ES-I3 (cell line): ENCODE measurements at regions not wholly inside any gene's neighbourhood (a gene's known extent, or its start where the extent isn't known, plus 50 kb on each side); places are given as distances from the start of the nearest gene placed in this dataset.

Experiments
- H3K36me3 ChIP-seq: 2 replicates; pipeline ENCODE4 v1.6.1; 2013; ENCODE audit warnings: mild to moderate bottlenecking, low read length, control low read depth, moderate library complexity; ENCODE audit not compliant: insufficient read depth
- H3K4me1 ChIP-seq: 2 replicates; pipeline ENCODE4 v1.6.1; 2013; ENCODE audit warnings: mild to moderate bottlenecking, control low read depth, low read length; ENCODE audit not compliant: insufficient read depth
- H3K9ac ChIP-seq: 2 replicates; pipeline ENCODE4 v1.6.1; 2013; ENCODE audit warnings: low read depth, mild to moderate bottlenecking, low read length, moderate library complexity
- H3K9me3 ChIP-seq: 2 replicates; pipeline ENCODE4 v1.6.1; 2013; ENCODE audit warnings: mild to moderate bottlenecking, low read length, moderate library complexity; ENCODE audit not compliant: control insufficient read depth, insufficient read depth

DNA sequence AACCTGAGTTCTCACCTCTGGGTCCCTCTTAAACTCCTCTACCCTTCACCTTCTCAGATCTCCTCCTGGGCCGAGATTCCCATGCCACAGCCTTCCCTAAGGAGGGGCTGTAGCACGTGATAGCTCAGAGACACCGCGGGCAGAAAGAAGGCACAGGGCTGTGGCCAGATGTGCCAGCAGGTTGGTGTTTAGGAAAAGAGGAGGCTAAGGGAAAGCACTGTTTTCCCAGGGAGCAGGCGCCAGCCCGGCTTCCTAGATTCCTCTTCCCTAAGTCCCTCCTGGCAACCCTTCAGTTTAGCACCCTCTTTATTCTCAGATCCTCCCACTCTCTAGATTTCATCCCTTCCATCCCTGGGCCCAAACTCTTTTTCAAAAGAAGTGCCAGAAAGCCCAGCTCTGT lies 59.4 kb upstream of the CCNG1 start:
- Histone ChIP-seq H3K36me3 (no peaks in the 10 kb centered on the region), H3K9me3 (no peaks in the 10 kb centered on the region), H3K4me1 (peaks cover 31% of the 10 kb centered on the region), H3K9ac (no peak overlapping the region)

DNA sequence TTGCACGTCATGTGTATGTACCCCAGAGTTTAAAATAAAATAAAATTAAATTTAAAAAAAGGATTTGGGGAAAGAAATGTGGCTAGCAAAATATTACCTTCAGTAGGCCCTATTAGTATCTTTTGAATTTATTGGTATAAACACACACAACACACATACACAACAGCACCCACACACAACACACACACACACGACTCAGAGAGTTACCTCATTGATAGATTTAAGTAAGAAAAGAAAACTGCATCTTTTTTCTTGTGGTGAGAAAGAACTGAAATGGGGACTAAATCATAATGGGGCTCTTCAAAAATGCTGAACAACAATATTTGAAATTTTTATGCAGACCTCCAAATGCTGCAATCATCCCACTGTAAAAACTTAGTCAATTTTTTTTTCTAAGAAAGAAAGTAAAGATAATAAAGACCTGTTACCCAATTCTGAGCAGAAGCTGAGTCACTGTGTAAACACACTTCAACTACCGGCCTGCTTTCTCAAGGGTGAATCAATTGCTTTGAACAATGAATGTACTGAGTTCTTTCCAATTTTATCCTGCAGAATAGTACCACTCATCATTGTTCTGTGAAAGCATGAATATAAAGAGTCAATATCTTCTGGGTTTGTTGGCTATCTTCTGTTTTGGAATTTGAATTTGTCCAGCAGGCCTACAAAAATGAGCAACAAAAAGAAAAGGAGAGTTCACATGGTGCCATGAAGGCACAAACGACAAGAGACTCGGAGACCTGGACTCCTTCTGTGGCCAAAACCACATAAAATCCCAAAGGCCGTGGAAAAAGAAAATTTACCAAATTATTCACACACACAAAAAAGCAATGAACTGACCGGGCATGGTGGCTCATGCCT lies 57.9 kb upstream of the CCNG1 start:
- Histone ChIP-seq H3K9me3 (no peaks in the 10 kb centered on the region), H3K36me3 (no peaks in the 10 kb centered on the region), H3K4me1 (peaks cover 24% of the 10 kb centered on the region), H3K9ac (no peak overlapping the region)

DNA sequence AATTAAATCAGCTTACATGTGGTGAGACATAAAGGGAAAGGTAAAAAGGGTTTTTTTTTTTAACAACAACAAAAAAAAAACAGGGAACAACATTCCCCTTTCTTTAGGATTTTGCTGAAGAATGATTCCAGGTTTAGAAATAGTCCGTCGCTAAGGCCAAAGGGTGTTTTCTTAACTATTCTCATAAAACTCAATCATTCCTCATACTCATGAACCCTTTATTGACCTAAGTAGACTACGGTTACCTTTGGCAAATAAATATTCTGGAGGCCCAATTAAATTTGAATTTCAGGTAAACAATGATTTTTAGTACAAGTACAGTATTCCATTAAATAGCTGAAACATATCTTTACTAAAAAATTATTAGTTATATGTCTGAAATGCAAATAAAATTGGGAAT lies 55.6 kb upstream of the CCNG1 start:
- Histone ChIP-seq H3K36me3 (no peaks in the 10 kb centered on the region), H3K9ac (no peak overlapping the region), H3K9me3 (no peaks in the 10 kb centered on the region), H3K4me1 (peaks cover 24% of the 10 kb centered on the region)

DNA sequence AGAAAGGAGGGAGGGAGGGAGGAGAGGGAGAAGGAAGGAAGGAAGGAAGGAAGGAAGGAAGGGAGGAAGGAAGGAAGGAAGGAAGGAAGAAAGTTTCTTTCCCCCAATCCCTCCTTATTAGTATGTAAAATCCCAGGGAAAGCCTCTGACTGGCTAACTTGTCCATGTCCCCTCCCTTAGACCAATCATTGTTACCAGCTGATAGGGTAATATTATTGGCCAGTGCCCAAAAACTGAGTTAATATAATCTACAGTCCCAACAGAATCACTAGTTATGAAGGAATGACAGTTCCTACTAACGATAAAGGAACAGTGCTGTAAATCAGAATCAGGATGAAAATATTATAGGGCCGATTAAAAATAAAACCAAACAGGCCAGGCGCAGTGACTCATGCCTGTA lies 53.6 kb upstream of the CCNG1 start:
- Histone ChIP-seq H3K4me1 (peaks cover 11% of the 10 kb centered on the region; the same call in 1 of the 2 replicates), H3K36me3 (no peaks in the 10 kb centered on the region), H3K9me3 (no peaks in the 10 kb centered on the region), H3K9ac (no peak overlapping the region)

DNA sequence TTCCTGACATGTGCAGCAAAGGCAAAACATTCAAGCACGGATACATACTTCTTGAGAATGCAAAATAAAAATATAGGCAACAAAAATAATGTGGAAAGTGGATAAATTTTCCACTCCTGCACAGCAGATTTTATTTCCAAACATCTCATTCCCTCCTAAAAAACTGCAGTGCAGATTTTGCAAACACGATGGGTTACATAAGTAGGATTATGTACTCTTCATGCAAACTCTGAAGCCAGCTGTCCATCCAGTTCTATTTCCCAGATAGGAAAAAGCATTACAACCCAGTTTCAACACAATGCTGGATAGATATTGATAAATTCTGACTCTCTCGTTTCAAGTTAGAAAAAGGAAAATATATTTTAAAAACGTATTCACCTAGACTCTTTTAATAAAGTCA lies 52.7 kb upstream of the CCNG1 start:
- Histone ChIP-seq H3K9ac (no peak overlapping the region), H3K9me3 (no peaks in the 10 kb centered on the region), H3K36me3 (no peaks in the 10 kb centered on the region), H3K4me1 (0 out of 2 replicates have a peak, but pooled peaks cover 2% of the 10 kb centered on the region)

DNA sequence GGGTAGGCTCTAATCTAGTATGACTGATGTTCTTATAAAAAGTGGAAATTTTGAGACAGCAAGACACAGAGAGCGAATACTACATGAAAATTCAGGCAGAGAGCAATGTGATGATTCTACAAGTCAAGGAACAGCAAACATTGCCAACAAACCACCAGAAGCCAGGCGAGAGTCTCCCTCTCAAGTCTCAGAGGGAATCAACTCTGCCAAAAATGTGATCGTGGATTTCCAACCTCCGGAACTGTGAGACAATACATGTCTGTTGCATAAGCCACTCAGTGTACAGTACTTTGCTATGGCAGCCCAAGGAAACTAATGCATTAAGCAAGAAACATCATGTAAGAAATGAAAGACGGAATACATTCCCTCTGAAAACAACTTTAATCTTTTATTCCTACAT lies 52.1 kb upstream of the CCNG1 start:
- Histone ChIP-seq H3K9me3 (no peaks in the 10 kb centered on the region), H3K36me3 (no peaks in the 10 kb centered on the region), H3K9ac (no peak overlapping the region), H3K4me1 (no peaks in the 10 kb centered on the region)

DNA sequence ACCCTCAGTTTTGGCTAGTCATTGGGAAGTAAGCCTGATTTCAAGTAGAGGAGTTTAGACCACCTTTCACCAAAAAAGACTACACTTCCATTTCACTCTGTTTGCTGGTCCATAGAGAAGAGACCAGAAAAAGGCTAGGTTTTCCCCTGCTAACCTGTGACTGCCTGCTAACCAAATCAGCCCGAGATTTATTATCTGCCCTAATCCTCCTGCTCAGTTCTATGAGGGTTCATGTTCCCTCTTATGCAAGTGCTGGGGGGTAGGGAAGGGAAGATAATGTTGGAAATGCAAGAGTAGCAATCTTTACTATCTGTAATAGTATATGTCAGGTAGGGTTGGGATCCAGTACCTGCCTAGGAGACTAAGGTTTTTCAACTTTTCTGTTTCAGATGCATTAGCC lies 51.6 kb upstream of the CCNG1 start:
- no peaks in the 10 kb centered on the region for H3K4me1 ChIP-seq
- no peak overlapping the region for H3K9ac ChIP-seq
- H3K9me3 ChIP-seq: no peaks in the 10 kb centered on the region
- H3K36me3 ChIP-seq: no peaks in the 10 kb centered on the region

DNA sequence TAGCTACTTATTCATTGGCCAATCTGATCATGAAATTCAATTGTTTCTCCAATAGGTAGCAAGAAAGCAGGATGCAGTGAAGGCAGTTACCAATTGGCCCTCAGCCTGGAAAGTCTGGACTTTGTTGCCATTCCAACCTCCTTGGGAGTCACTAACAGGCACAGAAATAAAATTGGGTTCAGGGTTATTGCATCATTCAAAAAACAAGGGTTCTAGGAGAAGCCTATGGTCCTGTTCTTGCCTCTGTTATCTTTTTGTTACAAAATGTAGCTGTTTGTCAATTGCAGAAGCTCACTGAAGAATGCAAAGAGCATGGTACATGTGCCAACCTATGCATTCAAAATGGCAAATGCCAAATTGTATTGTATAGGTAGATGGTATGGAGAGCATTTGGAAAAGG lies 51.0 kb upstream of the CCNG1 start:
- Histone ChIP-seq H3K9me3 (no peaks in the 10 kb centered on the region), H3K9ac (no peak overlapping the region), H3K4me1 (no peaks in the 10 kb centered on the region)

DNA sequence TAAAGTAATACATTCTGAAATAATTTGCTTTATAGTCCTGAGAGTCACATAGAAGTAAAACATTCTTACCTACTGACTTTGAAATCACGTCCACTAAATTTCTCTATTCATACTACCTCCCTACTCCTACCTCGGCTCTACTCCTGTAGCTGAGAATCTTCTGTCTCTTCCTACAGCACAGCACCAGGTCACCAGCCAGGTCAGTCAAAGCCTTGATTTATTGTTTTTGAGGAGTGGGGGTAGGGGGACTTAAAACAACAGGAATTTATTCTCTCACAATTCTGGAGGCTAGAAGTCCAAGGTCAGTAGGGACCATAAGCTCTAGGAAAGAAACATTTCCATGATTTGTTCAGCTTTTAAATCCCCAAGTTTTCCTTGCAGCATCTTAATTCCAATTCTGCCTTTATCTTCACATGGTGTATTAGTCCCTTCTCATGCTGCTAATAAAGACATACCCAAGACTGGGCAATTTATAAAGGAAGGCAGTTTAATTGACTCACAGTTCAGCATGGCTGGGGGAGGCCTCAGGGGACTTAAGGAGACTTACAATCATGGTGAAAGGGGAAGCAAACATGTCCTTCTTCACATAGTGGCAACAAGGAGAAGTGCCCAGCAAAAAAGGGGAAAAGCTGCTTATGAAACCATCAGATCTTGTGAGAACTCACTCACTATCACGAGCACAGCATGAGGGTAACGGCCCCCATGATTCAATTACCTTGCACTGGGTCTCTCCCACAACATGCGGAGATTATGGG lies 49.6 kb upstream of the CCNG1 start:
- H3K36me3 ChIP-seq: no peaks in the 10 kb centered on the region
- H3K9ac ChIP-seq: no peak overlapping the region
- H3K9me3 ChIP-seq: no peaks in the 10 kb centered on the region
- no peaks in the 10 kb centered on the region for H3K4me1 ChIP-seq

More for the DNA sequence above, 51.0 kb upstream of the CCNG1 start:
- H3K36me3 ChIP-seq: no peaks in the 10 kb centered on the region
